LNCAP (cell line): ENCODE measurements at regions not wholly inside any gene's neighbourhood (a gene's known extent, or its start where the extent isn't known, plus 50 kb on each side); places are given as distances from the start of the nearest gene placed in this dataset.
A peak's percentile ranks its signal among the peaks of the same experiment; 100 is the strongest.

Experiments
- TF ChIP-seq, protein P1 (sequence below): fragments of 450-650 bp; IDR thresholded peaks from 2 replicates; pipeline ENCODE4 v1.5.1; 2017; ENCODE audit warnings: mild to moderate bottlenecking

DNA sequence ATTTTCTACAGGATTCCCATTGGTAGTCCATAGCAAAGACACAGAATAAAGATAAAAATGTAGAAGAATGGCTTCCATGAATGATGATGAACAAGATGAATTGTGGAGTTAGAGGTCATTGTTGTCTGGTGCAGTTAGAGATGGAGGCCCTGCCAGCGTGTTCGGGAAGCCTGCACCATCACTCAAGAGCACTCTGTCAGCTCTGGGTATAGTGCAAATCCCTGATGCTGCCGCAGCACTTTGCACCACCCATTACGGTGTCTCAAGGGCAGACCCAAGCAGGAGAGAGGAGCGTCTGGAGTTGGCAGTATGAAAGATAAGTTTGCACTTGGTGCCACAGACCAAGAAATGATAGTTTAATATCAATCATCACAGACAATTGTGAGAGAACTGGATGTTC, 181.6 kb upstream of the CHST9 start:
- TF ChIP-seq, protein P1, sequence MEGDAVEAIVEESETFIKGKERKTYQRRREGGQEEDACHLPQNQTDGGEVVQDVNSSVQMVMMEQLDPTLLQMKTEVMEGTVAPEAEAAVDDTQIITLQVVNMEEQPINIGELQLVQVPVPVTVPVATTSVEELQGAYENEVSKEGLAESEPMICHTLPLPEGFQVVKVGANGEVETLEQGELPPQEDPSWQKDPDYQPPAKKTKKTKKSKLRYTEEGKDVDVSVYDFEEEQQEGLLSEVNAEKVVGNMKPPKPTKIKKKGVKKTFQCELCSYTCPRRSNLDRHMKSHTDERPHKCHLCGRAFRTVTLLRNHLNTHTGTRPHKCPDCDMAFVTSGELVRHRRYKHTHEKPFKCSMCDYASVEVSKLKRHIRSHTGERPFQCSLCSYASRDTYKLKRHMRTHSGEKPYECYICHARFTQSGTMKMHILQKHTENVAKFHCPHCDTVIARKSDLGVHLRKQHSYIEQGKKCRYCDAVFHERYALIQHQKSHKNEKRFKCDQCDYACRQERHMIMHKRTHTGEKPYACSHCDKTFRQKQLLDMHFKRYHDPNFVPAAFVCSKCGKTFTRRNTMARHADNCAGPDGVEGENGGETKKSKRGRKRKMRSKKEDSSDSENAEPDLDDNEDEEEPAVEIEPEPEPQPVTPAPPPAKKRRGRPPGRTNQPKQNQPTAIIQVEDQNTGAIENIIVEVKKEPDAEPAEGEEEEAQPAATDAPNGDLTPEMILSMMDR: no peak

DNA sequence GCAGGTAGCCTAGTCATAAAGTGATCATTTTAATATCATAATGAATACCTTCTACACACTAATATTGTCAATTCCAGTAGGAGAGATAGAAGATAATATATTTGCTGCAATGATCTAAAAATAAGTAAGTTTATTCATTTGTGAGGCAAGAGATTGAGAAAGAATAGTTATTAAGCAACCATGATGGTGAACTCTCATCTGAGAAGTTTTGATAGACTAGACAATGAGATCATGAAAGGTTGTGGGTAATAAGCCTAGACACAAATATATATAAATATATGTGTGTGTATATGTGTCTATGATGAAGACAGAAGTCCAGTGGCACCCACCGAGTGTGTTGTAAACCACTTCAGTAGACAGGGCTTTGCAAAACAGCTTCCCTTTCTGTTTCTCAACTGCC, 181.0 kb upstream of the CHST9 start:
- TF ChIP-seq, protein P1: no peak

DNA sequence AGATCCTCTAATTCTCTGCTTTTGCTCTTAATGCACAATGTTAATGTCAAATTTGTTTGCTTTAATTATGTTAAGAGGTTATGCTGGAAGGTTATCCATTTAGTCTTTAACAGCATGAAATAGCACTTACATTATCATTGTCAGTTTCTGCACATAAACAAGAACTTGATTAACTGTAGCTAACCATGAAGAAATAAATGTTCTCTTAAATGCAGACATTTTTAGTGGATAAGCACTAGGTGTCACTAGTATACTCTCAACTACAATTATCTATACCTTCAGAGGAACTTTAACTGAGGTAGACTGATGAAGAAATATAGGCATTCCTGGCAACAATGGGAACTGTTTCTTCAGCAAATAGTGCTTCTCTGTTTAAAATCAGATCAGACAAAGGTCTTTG, 178.8 kb upstream of the CHST9 start:
- TF ChIP-seq, protein P1: peak; percentile 40; the same call in 1 of the 2 replicates

DNA sequence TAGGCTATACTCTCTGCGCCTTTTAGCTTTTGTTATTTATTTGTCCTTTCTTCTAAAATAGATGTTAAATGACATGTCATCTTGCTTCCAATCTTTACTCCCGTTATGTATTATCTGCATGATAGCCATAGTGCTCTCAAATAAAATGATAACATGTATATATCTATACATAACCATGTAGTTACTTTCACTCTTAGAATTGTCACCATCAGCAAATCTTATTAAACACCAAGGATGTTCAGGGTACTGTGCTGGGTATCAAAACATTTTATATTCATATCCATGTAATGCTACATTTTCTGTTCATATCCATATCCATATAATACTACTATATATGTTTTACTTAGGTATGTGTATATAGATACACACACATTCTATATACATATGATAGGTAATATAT, 176.4 kb upstream of the CHST9 start:
- TF ChIP-seq, protein P1: no peak

DNA sequence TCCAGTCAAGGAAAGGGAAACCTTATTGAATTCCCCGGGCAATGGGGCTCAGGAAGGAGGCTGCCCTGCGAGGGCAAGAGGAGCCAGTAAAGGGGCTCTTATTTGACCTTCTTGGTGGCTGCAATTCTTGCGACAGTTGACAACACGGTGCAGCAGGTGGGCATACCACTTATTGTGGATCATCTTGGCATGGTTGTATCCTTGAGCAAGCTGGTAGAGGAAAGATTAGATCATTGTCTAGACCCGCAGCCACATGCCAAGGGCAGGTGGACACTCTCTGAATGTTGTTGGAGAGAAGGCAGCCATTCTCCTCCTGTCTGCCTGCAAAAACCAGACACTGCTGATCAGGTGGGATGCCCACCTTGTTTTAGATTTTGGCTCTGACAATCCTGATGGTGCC, 170.2 kb upstream of the CHST9 start:
- TF ChIP-seq, protein P1: no peak

DNA sequence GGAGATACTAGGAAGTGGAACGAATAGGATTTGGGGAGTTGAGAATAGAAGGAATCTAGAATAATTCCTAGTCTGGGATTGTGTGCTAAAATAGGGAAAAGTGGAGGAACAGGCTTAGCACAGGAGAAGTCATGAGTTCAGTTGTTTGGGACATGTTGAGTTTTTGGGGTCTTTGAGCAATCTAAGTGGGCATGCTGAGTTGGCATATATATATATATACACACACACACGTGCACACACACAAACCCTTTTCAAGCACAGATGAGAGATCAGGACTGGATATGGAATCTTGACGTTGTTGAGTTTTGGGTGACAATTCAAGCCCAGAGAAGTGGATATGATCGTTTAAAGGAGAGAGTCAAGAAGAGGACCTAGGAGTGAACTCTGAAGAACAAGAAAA, 168.2 kb upstream of the CHST9 start:
- TF ChIP-seq, protein P1: no peak

DNA sequence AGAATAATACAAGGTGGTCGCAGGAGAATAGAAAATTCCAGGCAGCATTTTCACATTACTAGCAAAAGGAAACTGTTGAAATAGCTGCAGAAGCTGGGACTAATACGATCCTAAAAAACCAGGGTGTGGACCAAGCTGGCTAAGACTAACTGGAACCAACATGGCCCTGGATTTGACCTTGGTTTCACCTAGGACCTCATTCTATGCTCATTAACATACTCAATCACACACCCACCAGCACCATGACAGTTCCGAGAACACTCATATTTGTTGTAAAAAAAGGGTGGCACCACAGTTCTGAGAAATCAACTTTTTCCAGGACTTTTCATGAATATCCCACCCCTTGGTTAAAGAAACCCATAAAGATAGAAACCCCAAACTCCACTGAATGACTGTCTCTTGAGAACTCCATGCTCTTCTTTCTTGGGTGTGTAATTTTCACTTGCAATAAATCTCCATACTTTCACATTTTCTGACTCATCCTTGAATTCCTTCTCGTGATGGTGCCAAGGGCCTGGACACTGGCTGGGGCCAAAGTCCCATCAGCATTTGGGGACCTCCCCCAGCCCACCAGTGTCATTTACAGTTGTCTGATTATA, 164.3 kb upstream of the CHST9 start:
- TF ChIP-seq, protein P1: no peak

DNA sequence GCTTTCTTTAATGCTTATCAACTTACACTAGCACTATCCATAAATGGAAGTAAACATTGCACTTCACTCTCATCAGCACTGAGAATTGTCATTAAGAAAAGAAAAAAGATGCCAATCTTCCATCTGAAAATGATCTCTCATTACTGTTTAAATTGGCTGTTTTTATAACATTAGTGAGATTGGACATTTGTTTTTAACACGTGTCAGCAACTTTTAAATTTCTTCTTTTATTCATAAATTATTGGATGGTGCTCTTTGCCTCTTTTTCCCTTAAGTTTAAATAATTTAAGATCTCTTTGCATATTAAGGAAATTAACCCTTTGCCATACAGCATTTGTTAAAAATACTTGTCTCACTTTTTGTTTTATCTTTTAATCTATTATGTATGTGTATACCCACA, 146.5 kb upstream of the CHST9 start:
- TF ChIP-seq, protein P1: no peak
